ENCODE measurements at regions not wholly inside any gene's neighbourhood (a gene's known extent, or its start where the extent isn't known, plus 50 kb on each side); places are given as distances from the start of the nearest gene placed in this dataset.

DNA sequence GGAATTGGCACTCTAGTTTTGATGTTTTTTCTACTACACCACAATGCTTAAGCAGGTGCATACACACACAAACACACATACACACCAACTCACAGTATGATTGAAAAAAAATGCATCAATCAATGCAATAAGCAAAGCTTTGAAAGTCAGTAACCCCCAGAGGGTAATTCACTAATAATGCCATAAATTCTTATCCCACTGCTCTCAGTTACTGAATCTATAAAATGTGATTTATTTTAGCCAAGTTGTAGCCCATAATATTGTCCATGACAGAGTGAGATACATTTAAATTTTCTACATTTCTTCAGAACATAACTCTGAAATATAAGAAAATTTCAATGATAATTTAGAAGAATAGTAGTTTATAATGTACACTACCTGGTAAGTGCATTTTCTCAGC is 87.9 kb downstream of the LIG4 start:
- no peak overlapping the region for H3K4me3 ChIP-seq (ENCODE audit: low read depth, low read length)
- no peak for DNase-seq (ENCODE audit: low read depth)
- TF ChIP-seq, protein P1, sequence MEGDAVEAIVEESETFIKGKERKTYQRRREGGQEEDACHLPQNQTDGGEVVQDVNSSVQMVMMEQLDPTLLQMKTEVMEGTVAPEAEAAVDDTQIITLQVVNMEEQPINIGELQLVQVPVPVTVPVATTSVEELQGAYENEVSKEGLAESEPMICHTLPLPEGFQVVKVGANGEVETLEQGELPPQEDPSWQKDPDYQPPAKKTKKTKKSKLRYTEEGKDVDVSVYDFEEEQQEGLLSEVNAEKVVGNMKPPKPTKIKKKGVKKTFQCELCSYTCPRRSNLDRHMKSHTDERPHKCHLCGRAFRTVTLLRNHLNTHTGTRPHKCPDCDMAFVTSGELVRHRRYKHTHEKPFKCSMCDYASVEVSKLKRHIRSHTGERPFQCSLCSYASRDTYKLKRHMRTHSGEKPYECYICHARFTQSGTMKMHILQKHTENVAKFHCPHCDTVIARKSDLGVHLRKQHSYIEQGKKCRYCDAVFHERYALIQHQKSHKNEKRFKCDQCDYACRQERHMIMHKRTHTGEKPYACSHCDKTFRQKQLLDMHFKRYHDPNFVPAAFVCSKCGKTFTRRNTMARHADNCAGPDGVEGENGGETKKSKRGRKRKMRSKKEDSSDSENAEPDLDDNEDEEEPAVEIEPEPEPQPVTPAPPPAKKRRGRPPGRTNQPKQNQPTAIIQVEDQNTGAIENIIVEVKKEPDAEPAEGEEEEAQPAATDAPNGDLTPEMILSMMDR (conservative IDR thresholded peaks at IDR 0.05; ENCODE audit: low read depth, low read length), result no peak

DNA sequence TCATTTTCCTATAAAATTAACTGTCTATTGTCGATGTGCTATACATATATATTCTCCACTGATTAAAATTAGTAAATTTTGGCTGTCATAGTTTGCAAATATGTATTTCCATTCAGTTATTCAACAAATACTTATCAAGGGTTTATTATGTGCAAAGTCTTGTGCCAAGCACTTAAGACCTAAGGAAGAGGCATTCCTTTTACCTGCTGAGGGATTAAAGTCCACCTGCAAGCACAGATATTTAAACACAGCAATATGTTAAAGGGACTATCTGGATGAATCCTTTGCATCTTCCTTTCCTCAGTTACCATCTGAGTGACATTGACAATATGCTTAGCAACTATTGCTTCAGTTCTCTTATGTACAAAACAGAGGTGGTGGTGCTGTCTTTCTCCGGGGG is 89.3 kb downstream of the LIG4 start:
- TF ChIP-seq, protein P1 (conservative IDR thresholded peaks at IDR 0.05; ENCODE audit: low read depth, low read length), result no peak
- H3K4me3 ChIP-seq (ENCODE audit: low read depth, low read length), result no peak overlapping the region
- no peak for DNase-seq (ENCODE audit: low read depth)

DNA sequence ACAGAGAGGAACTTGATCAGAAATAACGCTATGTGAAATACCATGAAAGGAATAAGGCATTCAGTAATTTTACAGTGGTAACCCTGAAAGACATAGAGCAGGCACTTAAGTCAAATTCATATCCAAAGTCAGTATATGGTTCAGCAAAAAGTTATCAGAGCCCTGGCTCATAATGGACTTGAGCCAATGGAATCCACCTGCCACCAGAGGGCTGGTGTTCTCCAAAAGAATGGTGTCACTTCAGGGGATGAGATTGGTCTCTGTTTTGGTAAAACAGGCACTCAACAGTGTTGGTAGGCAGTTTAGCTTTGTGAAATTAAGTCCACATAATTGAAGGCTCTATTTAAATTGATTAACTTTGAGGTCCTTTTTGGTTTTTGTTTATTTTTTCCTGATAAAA is 93.9 kb downstream of the LIG4 start:
- DNase-seq (ENCODE audit: low read depth), result no peak
- no peak overlapping the region for H3K4me3 ChIP-seq (ENCODE audit: low read depth, low read length)
- TF ChIP-seq, protein P1 (conservative IDR thresholded peaks at IDR 0.05; ENCODE audit: low read depth, low read length), result peak; percentile 7

DNA sequence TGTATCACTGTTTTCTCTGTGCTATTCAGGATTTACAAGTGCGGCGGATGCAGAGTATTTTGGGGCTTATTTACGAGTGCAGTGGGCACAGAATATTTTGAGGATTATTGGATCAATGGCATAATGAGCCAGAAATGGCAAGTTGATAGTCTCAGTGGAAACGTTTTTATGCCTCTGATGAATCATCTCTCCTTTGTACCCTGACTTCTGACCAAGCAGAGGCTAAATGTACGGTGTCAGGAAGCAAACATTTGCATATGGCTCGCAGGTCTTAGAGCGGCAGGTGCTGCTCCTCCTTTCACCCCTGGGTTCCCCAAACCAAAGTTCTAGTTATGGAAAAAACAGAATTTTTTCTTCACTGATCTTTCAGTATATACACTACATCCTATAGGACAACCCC is 94.5 kb downstream of the LIG4 start:
- TF ChIP-seq, protein P1 (conservative IDR thresholded peaks at IDR 0.05; ENCODE audit: low read depth, low read length), result no peak
- DNase-seq (ENCODE audit: low read depth), result no peak
- no peak overlapping the region for H3K4me3 ChIP-seq (ENCODE audit: low read depth, low read length)

DNA sequence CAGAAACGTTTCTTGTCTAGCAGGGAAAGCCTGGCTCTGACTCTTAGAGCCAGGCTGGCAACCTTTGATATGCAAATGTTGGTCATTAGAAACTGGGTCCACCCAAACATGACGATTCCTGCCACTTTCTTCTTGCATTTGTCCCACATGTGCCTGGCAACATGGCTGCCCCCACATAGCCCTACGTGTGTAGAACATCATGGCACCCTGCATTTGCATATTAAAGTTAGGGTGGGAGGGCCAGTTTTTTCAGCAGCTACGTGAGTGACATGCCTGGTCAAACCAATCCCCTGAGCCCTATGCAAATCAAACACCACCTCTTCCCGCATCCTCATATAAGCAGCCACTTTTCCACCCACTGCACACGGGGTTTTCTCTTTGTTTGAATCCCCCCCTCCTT is 95.0 kb downstream of the LIG4 start:
- TF ChIP-seq, protein P1 (conservative IDR thresholded peaks at IDR 0.05; ENCODE audit: low read depth, low read length), result no peak
- H3K4me3 ChIP-seq (ENCODE audit: low read depth, low read length), result no peak overlapping the region

DNA sequence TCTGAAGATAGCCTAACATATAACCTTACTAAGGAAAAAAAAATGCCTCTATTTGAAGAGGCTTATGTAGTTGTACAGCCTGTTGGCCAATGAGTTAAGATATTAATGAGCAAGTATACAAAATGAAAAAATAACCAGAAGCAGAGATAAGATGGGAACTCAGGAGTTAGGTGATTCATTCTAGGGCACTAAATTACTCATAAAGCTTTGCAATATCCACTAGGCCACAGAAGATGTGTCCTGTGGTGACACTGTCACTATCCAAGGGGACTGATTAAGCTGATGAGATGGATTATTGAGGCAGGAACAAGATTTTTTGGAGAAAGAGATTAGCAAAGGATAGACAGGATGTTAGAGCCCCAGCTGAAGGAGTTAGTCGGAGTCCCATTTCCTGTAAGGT is 99.6 kb downstream of the LIG4 start:
- DNase-seq (ENCODE audit: low read depth), result no peak
- TF ChIP-seq, protein P1 (conservative IDR thresholded peaks at IDR 0.05; ENCODE audit: low read depth, low read length), result no peak
- no peak overlapping the region for H3K4me3 ChIP-seq (ENCODE audit: low read depth, low read length)

More for the DNA sequence above, 95.0 kb downstream of the LIG4 start:
- DNase-seq (ENCODE audit: low read depth), result no peak

DNA sequence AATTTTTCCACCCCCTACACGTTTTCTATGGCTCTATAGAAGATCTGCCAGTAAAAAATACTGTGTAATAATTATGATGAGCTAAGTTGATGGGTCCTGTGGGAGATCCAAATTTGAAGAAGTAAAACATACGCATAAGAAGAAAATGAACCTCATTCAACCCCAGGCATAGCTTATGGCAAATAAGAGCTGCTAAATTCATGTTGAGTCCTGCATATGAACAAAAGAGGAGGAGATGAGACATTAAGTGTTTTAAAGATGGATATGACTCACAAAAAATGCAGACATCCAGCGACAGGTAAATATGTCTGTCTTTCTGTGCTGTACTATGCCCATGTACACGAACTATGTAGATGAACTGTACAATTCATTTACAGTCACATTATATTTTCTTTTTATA is 101.9 kb downstream of the LIG4 start:
- TF ChIP-seq, protein P1 (conservative IDR thresholded peaks at IDR 0.05; ENCODE audit: low read depth, low read length), result no peak
- no peak for DNase-seq (ENCODE audit: low read depth)
- H3K4me3 ChIP-seq (ENCODE audit: low read depth, low read length), result no peak overlapping the region
